ENCODE measurements at regions not wholly inside any gene's neighbourhood (a gene's known extent, or its start where the extent isn't known, plus 50 kb on each side); places are given as distances from the start of the nearest gene placed in this dataset.

DNA sequence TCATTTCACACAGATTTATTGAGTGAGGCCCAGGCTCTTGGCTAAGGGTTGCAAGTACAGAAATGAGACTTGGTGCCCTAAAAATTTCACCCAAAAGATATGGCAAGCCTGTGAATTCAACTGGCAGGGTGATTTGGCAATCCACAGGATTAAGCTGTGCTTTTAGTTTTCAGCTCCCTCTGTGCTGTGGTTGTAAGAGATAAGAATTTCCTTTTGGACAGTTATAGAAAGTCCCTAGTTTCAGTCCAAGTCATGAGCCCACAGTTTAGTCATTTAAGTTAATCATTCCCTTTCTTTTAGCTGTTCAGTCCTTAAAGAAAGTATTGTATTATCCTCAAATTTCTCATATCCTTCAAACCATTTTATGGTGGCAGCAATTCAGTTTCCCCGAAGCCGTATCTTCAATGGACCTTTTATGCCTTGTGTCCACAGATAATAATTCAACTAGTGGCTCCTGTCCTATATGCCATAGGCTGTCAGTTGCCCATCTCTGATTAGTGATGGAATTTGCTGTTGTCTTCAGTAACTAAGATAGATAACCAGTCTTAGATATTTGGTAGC, 73.4 kb upstream of the NAMPT start:
- Histone ChIP-seq H3K9ac (ENCODE audit: insufficient read depth in 1 of 2, low read length in 2 of 2) (no peak overlapping the region), H3K9me3 (ENCODE audit: control insufficient read depth in 4 of 4, insufficient read depth in 3 of 4, low read length in 3 of 4) (no peaks in the 10 kb centered on the region), H3K4me1 (ENCODE audit: control insufficient read depth in 5 of 5, insufficient read depth in 5 of 5, low read length in 5 of 5) (no peaks in the 10 kb centered on the region), H3K27ac (ENCODE audit: low read depth in 1 of 2, low read length in 1 of 2) (no peak overlapping the region), H3K36me3 (ENCODE audit: control insufficient read depth in 4 of 4, insufficient read depth in 4 of 4, low read length in 4 of 4) (no peaks in the 10 kb centered on the region), H3K27me3 (ENCODE audit: control insufficient read depth in 3 of 3, insufficient read depth in 3 of 3, low read length in 2 of 3) (no peaks in the 10 kb centered on the region), H3K4me3 (no peak overlapping the region)
- 83 to 85% methylated on average over 2 of the region's 2 CpGs for WGBS, 2 donors
- TF ChIP-seq, protein P1, sequence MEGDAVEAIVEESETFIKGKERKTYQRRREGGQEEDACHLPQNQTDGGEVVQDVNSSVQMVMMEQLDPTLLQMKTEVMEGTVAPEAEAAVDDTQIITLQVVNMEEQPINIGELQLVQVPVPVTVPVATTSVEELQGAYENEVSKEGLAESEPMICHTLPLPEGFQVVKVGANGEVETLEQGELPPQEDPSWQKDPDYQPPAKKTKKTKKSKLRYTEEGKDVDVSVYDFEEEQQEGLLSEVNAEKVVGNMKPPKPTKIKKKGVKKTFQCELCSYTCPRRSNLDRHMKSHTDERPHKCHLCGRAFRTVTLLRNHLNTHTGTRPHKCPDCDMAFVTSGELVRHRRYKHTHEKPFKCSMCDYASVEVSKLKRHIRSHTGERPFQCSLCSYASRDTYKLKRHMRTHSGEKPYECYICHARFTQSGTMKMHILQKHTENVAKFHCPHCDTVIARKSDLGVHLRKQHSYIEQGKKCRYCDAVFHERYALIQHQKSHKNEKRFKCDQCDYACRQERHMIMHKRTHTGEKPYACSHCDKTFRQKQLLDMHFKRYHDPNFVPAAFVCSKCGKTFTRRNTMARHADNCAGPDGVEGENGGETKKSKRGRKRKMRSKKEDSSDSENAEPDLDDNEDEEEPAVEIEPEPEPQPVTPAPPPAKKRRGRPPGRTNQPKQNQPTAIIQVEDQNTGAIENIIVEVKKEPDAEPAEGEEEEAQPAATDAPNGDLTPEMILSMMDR (IDR thresholded peaks at IDR 0.05; ENCODE audit: control extremely low read depth, extremely low read depth) = no peak
- DNase-seq (no peak), ATAC-seq (ENCODE audit: insufficient read depth, low FRiP score) (no peak)

DNA sequence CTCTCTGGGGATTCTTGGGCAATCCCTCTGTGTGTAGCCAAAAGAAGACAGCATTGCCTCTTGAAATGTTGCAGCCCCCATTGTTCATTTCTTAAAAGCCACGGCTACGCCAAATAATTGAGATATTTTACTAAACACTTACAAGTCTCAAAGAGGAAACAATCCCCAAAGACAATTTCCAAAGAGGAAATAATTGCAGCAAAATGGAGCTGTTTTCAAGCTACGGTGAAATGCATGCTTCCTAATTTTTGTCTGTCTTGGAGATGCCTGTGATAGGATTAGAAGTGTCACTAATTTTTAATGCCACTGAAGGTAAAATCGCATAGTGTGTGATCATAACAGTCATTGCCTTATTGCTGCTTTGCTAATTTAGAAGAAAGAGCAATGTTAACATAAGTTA, 72.9 kb upstream of the NAMPT start:
- Histone ChIP-seq H3K9ac (ENCODE audit: insufficient read depth in 1 of 2, low read length in 2 of 2) (no peak overlapping the region), H3K27me3 (ENCODE audit: control insufficient read depth in 3 of 3, insufficient read depth in 3 of 3, low read length in 2 of 3) (no peaks in the 10 kb centered on the region), H3K27ac (ENCODE audit: low read depth in 1 of 2, low read length in 1 of 2) (no peak overlapping the region), H3K4me1 (ENCODE audit: control insufficient read depth in 5 of 5, insufficient read depth in 5 of 5, low read length in 5 of 5) (no peaks in the 10 kb centered on the region), H3K9me3 (ENCODE audit: control insufficient read depth in 4 of 4, insufficient read depth in 3 of 4, low read length in 3 of 4) (no peaks in the 10 kb centered on the region), H3K4me3 (no peak overlapping the region), H3K36me3 (ENCODE audit: control insufficient read depth in 4 of 4, insufficient read depth in 4 of 4, low read length in 4 of 4) (no peaks in the 10 kb centered on the region)
- ATAC-seq (ENCODE audit: insufficient read depth, low FRiP score) = no peak
- 51 to 65% methylated on average over 4 of the region's 4 CpGs for WGBS, 2 donors
- DNase-seq = no peak
- TF ChIP-seq, protein P1 (IDR thresholded peaks at IDR 0.05; ENCODE audit: control extremely low read depth, extremely low read depth) = no peak

DNA sequence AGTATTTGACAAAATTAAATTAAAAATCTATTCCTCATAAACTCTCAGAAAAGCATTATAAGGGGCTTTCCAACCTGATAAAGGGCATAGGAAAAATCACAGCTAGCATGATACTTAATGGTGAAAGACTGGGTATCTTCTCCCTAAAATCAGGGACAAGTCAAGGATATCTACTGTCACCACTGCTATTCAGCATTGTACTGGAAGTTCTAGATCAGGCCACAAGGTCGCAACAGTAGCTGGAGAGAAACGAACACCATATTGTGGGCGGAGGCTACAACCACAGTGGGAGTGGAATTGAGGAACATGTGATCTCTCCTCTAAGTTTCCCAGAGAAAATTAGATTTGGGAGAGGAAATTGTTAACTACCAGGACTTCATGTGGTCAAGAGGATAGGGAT, 70.0 kb upstream of the NAMPT start:
- DNase-seq (no peak), ATAC-seq (ENCODE audit: insufficient read depth, low FRiP score) (no peak)
- Histone ChIP-seq H3K27ac (ENCODE audit: low read depth in 1 of 2, low read length in 1 of 2) (no peak overlapping the region), H3K9ac (ENCODE audit: insufficient read depth in 1 of 2, low read length in 2 of 2) (no peak overlapping the region), H3K4me3 (no peak overlapping the region), H3K4me1 (ENCODE audit: control insufficient read depth in 5 of 5, insufficient read depth in 5 of 5, low read length in 5 of 5) (no peaks in the 10 kb centered on the region), H3K27me3 (ENCODE audit: control insufficient read depth in 3 of 3, insufficient read depth in 3 of 3, low read length in 2 of 3) (no peaks in the 10 kb centered on the region), H3K36me3 (ENCODE audit: control insufficient read depth in 4 of 4, insufficient read depth in 4 of 4, low read length in 4 of 4) (no peaks in the 10 kb centered on the region), H3K9me3 (ENCODE audit: control insufficient read depth in 4 of 4, insufficient read depth in 3 of 4, low read length in 3 of 4) (peaks cover 0 to 3% (median 1%) of the 10 kb centered on the region in 4 donors)
- TF ChIP-seq, protein P1 (IDR thresholded peaks at IDR 0.05; ENCODE audit: control extremely low read depth, extremely low read depth) = no peak
- WGBS, 2 donors = 85% methylated on average over 3 of the region's 3 CpGs

- 0 to 99% methylated on average over 1 of the region's 1 CpG for WGBS, 2 donors
- TF ChIP-seq, protein P1 (IDR thresholded peaks at IDR 0.05; ENCODE audit: control extremely low read depth, extremely low read depth) = no peak
- ATAC-seq (ENCODE audit: insufficient read depth, low FRiP score) = no peak
- no peak for DNase-seq
- Histone ChIP-seq H3K9ac (ENCODE audit: insufficient read depth in 1 of 2, low read length in 2 of 2) (no peak overlapping the region), H3K9me3 (ENCODE audit: control insufficient read depth in 4 of 4, insufficient read depth in 3 of 4, low read length in 3 of 4) (peaks cover 0 to 5% (median 2%) of the 10 kb centered on the region in 4 donors), H3K4me1 (ENCODE audit: control insufficient read depth in 5 of 5, insufficient read depth in 5 of 5, low read length in 5 of 5) (no peaks in the 10 kb centered on the region), H3K4me3 (no peak overlapping the region), H3K27me3 (ENCODE audit: control insufficient read depth in 3 of 3, insufficient read depth in 3 of 3, low read length in 2 of 3) (no peaks in the 10 kb centered on the region), H3K27ac (ENCODE audit: low read depth in 1 of 2, low read length in 1 of 2) (no peak overlapping the region), H3K36me3 (ENCODE audit: control insufficient read depth in 4 of 4, insufficient read depth in 4 of 4, low read length in 4 of 4) (no peaks in the 10 kb centered on the region)
Measured at GRCh38 chr7:106353944-106354343, 69.2 kb upstream of the NAMPT start.

Measured in lung (tissue), 11 donors.